GM19043 (cell line): ENCODE measurements at regions not wholly inside any gene's neighbourhood (a gene's known extent, or its start where the extent isn't known, plus 50 kb on each side); places are given as distances from the start of the nearest gene placed in this dataset.

ENCODE experiments used
- ATAC-seq: cut with Tn5 transposase; IDR thresholded peaks from one replicate; pipeline ENCODE4 v1.9.1; 2021; ENCODE audit warnings: low read depth; ENCODE audit not compliant: unreplicated experiment

GRCh38 chr3:157752956-157753786 is 250.0 kb upstream of the VEPH1 start:
- ATAC-seq = no peak

- ATAC-seq = no peak
These were observed 249.3 kb upstream of the VEPH1 start for GRCh38 chr3:157752554-157752953.

- no peak for ATAC-seq
These were observed 248.2 kb upstream of the VEPH1 start for GRCh38 chr3:157751386-157751785.

- no peak for ATAC-seq
These were observed 243.2 kb upstream of the VEPH1 start for GRCh38 chr3:157746391-157746790.

- ATAC-seq = no peak
These were observed 238.4 kb upstream of the VEPH1 start for GRCh38 chr3:157741607-157742006.

- ATAC-seq = no peak
These were observed 235.2 kb upstream of the VEPH1 start for GRCh38 chr3:157738441-157738840.

- ATAC-seq = no peak
These were observed 215.6 kb upstream of the VEPH1 start for GRCh38 chr3:157718800-157719199.

- no peak for ATAC-seq
These were observed 209.9 kb upstream of the VEPH1 start for GRCh38 chr3:157713101-157713500.

- ATAC-seq = no peak
These were observed 202.0 kb upstream of the VEPH1 start for GRCh38 chr3:157705258-157705657.

GRCh38 chr3:157700405-157700804 is 197.2 kb upstream of the VEPH1 start:
- no peak for ATAC-seq

- no peak for ATAC-seq
These were observed 192.4 kb upstream of the VEPH1 start for GRCh38 chr3:157695586-157695985.

- no peak for ATAC-seq
These were observed 191.9 kb upstream of the VEPH1 start for GRCh38 chr3:157695103-157695502.

GRCh38 chr3:157693762-157694161 is 190.5 kb upstream of the VEPH1 start:
- no peak for ATAC-seq

- peak; percentile 66 for ATAC-seq
These were observed 189.3 kb upstream of the VEPH1 start for GRCh38 chr3:157692468-157692867.

- ATAC-seq = no peak
These were observed 180.5 kb upstream of the VEPH1 start for GRCh38 chr3:157683668-157684067.

- no peak for ATAC-seq
These were observed 168.8 kb upstream of the VEPH1 start for GRCh38 chr3:157672061-157672460.

GRCh38 chr3:157671656-157672055 is 168.4 kb upstream of the VEPH1 start:
- no peak for ATAC-seq

- no peak for ATAC-seq
These were observed 166.2 kb upstream of the VEPH1 start for GRCh38 chr3:157669416-157669815.

- no peak for ATAC-seq
These were observed 164.3 kb upstream of the VEPH1 start for GRCh38 chr3:157667493-157667892.

GRCh38 chr3:157662171-157662570 is 159.0 kb upstream of the VEPH1 start:
- ATAC-seq = no peak

- no peak for ATAC-seq
These were observed 157.6 kb upstream of the VEPH1 start for GRCh38 chr3:157660847-157661246.

GRCh38 chr3:157652366-157652765 is 149.2 kb upstream of the VEPH1 start:
- ATAC-seq = no peak

GRCh38 chr3:157650699-157651098 is 147.5 kb upstream of the VEPH1 start:
- ATAC-seq = no peak
